Subcutaneous abdominal adipose tissue (tissue), 5 donors: ENCODE measurements at regions not wholly inside any gene's neighbourhood (a gene's known extent, or its start where the extent isn't known, plus 50 kb on each side); places are given as distances from the start of the nearest gene placed in this dataset.

Experiments used
- H3K27ac ChIP-seq: one replicate; pipeline ENCODE4 v1.7.0; 2013; ENCODE audit warnings: low read depth, mild to moderate bottlenecking, inconsistent platforms, low read length, moderate library complexity
- H3K27me3 ChIP-seq, 5 donors: one replicate each; pipeline ENCODE4 v1.7.0; 2013; ENCODE audit warnings: low read length in 5 of 5, inconsistent platforms in 1 of 5; ENCODE audit not compliant: control insufficient read depth in 5 of 5, insufficient read depth in 4 of 5
- H3K36me3 ChIP-seq, 5 donors: one replicate each; pipeline ENCODE4 v1.7.0; 2013; ENCODE audit warnings: low read length in 5 of 5; ENCODE audit not compliant: control insufficient read depth in 5 of 5, insufficient read depth in 5 of 5
- H3K4me1 ChIP-seq, 5 donors: one replicate each; pipeline ENCODE4 v1.7.0; 2013; ENCODE audit warnings: low read length in 5 of 5, mild to moderate bottlenecking in 3 of 5, moderate library complexity in 1 of 5; ENCODE audit not compliant: control insufficient read depth in 5 of 5, insufficient read depth in 5 of 5
- H3K4me3 ChIP-seq, 5 donors: one replicate each; pipeline ENCODE4 v1.7.0; 2013; ENCODE audit warnings: low read length in 5 of 5, low read depth in 1 of 5
- H3K9ac ChIP-seq, 5 donors: one replicate each; pipeline ENCODE4 v1.7.0; 2013; ENCODE audit warnings: low read length in 5 of 5, mild to moderate bottlenecking in 4 of 5, moderate library complexity in 3 of 5
- H3K9me3 ChIP-seq, 5 donors: one replicate each; pipeline ENCODE4 v1.7.0; 2013; ENCODE audit warnings: low read length in 5 of 5; ENCODE audit not compliant: control insufficient read depth in 5 of 5
- donor health status: healthy.
- donor health status: healthy.
- donor health status: healthy.
- donor health status: healthy.
- donor health status: healthy.

DNA sequence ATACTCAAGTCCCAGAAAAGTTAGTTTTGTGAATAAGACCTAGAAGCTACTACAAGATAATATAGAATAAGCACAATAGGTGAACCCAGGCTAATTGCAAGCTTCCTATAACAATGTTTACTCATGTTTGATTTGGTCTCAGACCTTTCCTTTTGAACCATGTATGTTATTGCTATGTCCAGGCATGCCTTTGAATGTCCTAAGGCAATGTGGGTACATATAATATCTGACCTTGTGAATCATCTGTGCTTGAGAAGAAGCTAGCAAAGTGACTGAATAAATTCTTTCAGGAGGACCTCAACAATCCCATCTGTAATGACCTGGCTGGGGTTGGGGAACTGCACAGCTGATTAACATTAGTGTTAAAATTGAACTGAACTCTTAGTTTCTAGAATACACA, 1285.9 kb upstream of the CELF4 start:
- Histone ChIP-seq H3K9ac (no peak overlapping the region), H3K27ac (no peak overlapping the region), H3K27me3 (no peaks in the 10 kb centered on the region), H3K4me3 (no peak overlapping the region), H3K36me3 (no peaks in the 10 kb centered on the region), H3K9me3 (peaks cover 0 to 9% (median 5%) of the 10 kb centered on the region in 5 donors), H3K4me1 (no peaks in the 10 kb centered on the region)

DNA sequence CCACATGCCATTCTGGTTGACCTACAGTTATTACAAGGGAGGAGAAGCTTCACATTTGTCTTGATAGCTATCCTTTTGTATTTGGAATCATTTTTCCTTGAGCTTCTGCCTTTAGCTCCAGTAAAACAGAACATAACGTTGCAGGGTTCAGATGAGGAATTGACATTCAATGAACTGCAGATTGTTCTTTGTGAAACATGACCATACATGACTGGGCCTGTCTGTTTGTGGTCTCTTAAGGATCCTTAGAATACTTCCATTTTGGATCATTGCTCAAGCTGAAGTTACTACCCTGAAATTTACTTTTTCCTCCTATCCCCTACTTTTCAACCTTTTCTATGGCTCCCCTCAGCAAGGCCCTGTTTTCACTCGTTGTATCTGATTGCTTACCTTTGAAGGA, 1281.7 kb upstream of the CELF4 start:
- Histone ChIP-seq H3K4me1 (no peaks in the 10 kb centered on the region), H3K36me3 (no peaks in the 10 kb centered on the region), H3K27ac (no peak overlapping the region), H3K9ac (no peak overlapping the region), H3K4me3 (no peak overlapping the region), H3K27me3 (no peaks in the 10 kb centered on the region), H3K9me3 (peaks cover 0 to 5% (median 0%) of the 10 kb centered on the region in 5 donors)

- no peaks in the 10 kb centered on the region for H3K36me3 ChIP-seq
- H3K4me3 ChIP-seq = no peak overlapping the region
- no peaks in the 10 kb centered on the region for H3K27me3 ChIP-seq
- no peaks in the 10 kb centered on the region for H3K4me1 ChIP-seq
- no peak overlapping the region for H3K9ac ChIP-seq
- H3K9me3 ChIP-seq = no peaks in the 10 kb centered on the region
- no peak overlapping the region for H3K27ac ChIP-seq
Observed at GRCh38 chr18:38843291-38843690, 1277.7 kb upstream of the CELF4 start.

DNA sequence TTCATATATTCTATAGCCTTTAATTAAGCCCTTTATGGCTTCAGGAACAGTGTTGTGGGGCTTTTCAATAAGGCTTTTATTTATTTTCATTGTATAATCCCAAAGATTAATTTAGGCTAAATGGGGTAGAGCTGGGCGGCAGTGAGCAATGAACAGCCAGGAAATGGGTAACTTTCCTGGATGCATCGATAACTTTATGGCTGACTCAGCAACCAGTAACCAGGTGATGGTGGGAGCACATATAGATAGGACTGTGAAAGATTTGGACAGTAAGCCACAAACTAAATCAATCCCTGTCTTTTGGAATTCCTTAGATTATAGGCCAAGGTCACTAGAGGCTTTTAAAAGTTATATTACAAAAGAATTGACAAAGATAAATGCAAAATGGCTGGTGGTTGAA, 1260.6 kb upstream of the CELF4 start:
- no peaks in the 10 kb centered on the region for H3K36me3 ChIP-seq
- H3K4me1 ChIP-seq = no peaks in the 10 kb centered on the region
- H3K27ac ChIP-seq = no peak overlapping the region
- no peak overlapping the region for H3K9ac ChIP-seq
- H3K27me3 ChIP-seq = no peaks in the 10 kb centered on the region
- H3K4me3 ChIP-seq = no peak overlapping the region
- no peaks in the 10 kb centered on the region for H3K9me3 ChIP-seq

- no peaks in the 10 kb centered on the region for H3K9me3 ChIP-seq
- no peak overlapping the region for H3K27ac ChIP-seq
- H3K36me3 ChIP-seq = no peaks in the 10 kb centered on the region
- H3K4me1 ChIP-seq = no peaks in the 10 kb centered on the region
- no peak overlapping the region for H3K4me3 ChIP-seq
- H3K27me3 ChIP-seq = no peaks in the 10 kb centered on the region
- H3K9ac ChIP-seq = no peak overlapping the region
Observed at GRCh38 chr18:38811209-38811608, 1245.6 kb upstream of the CELF4 start.

DNA sequence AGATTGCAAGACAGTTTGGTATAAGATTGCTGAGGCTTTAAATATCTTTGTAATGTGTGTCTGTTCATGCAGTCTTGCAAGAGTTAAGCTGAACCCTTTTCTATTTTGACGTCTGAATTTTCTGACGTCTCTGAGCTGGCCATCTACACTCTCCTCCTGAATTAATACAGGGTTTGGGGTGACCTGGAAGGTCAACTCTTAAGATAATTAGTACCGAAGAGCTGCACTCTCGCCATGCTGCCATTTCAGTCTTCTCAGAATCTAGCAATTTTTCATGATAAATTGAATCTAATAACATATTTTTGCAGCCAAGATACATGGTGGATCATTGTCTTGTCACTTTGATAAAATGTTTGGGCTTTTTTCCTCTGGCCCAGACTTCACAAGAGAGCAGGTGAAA, 1245.2 kb upstream of the CELF4 start:
- no peak overlapping the region for H3K27ac ChIP-seq
- no peaks in the 10 kb centered on the region for H3K27me3 ChIP-seq
- no peaks in the 10 kb centered on the region for H3K4me1 ChIP-seq
- H3K36me3 ChIP-seq = no peaks in the 10 kb centered on the region
- no peak overlapping the region for H3K9ac ChIP-seq
- no peak overlapping the region for H3K4me3 ChIP-seq
- H3K9me3 ChIP-seq = no peaks in the 10 kb centered on the region

GRCh38 chr18:38807915-38808314, 1242.3 kb upstream of the CELF4 start:
- no peak overlapping the region for H3K4me3 ChIP-seq
- no peaks in the 10 kb centered on the region for H3K4me1 ChIP-seq
- no peaks in the 10 kb centered on the region for H3K27me3 ChIP-seq
- H3K36me3 ChIP-seq = no peaks in the 10 kb centered on the region
- H3K9me3 ChIP-seq = no peaks in the 10 kb centered on the region
- H3K27ac ChIP-seq = no peak overlapping the region
- H3K9ac ChIP-seq = no peak overlapping the region

DNA sequence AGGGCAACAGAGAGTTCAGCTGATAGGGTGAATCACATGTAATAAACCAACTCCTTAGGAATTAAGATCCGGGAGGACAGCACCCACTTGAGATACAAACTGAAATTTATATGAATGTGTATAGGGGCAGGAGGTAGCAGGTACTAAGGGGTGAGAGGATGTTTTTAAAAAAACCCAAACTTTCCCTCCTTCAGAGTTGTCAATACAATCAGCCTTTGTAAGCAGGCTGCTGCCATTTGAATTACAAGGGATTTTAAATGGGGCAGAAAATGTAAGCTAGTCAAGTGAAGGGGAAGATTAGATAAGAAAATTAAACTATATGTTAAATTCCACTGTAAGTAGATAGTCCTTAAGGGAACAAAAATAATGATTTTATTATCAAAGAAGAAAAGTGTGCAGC, 1239.7 kb upstream of the CELF4 start:
- Histone ChIP-seq H3K27ac (no peak overlapping the region), H3K9me3 (peaks cover 0 to 3% (median 0%) of the 10 kb centered on the region in 5 donors), H3K4me1 (no peaks in the 10 kb centered on the region), H3K4me3 (no peak overlapping the region), H3K27me3 (no peaks in the 10 kb centered on the region), H3K9ac (no peak overlapping the region), H3K36me3 (no peaks in the 10 kb centered on the region)

DNA sequence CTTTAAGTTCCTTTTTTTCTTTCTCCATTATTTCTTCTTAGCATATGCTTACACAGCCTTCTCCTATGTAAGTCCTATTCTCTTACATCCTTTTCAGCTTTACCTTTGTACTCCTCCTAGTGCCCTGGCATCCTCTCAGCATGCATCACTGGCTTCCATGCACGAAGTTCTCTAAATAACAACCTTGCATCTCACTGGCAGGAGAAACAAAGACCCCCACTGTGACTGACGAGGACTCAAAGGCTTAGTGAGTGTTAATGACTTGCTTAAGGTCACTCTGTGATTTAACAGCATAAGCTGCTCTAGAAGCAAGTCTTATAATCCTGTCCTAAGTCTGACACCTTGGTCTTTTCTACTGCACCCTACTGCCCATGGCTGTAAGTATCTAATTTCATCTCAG, 1236.0 kb upstream of the CELF4 start:
- peaks cover 0 to 3% (median 0%) of the 10 kb centered on the region in 5 donors for H3K9me3 ChIP-seq
- H3K9ac ChIP-seq = no peak overlapping the region
- H3K27ac ChIP-seq = no peak overlapping the region
- no peaks in the 10 kb centered on the region for H3K36me3 ChIP-seq
- no peaks in the 10 kb centered on the region for H3K27me3 ChIP-seq
- H3K4me1 ChIP-seq = no peaks in the 10 kb centered on the region
- no peak overlapping the region for H3K4me3 ChIP-seq

DNA sequence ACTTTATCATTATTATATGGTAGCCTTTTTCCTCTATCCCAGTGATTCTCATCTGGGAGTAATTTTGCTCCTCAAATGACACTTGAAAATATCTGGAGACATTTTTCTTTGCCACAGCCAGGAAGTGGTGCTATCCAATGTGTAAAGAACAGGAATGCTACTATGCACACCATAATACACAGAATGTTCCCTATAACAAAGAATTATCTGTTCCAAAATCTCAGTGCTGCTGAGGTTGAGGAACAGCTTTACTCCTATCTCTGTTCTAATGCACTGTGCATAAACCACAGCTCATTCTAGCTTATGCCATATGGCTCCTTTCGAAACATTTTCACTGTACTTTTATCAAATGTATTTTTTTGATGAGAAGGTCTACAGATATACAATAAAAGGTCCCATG, 1231.2 kb upstream of the CELF4 start:
- Histone ChIP-seq H3K4me3 (no peak overlapping the region), H3K9ac (no peak overlapping the region), H3K9me3 (peaks cover 0 to 2% (median 0%) of the 10 kb centered on the region in 5 donors), H3K27me3 (no peaks in the 10 kb centered on the region), H3K4me1 (no peaks in the 10 kb centered on the region), H3K36me3 (no peaks in the 10 kb centered on the region), H3K27ac (no peak overlapping the region)

GRCh38 chr18:38792731-38793130, 1227.1 kb upstream of the CELF4 start:
- Histone ChIP-seq H3K9ac (no peak overlapping the region), H3K27ac (no peak overlapping the region), H3K4me3 (no peak overlapping the region), H3K36me3 (no peaks in the 10 kb centered on the region), H3K9me3 (no peaks in the 10 kb centered on the region), H3K27me3 (no peaks in the 10 kb centered on the region), H3K4me1 (no peaks in the 10 kb centered on the region)
